ENCODE measurements at regions not wholly inside any gene's neighbourhood (a gene's known extent, or its start where the extent isn't known, plus 50 kb on each side); places are given as distances from the start of the nearest gene placed in this dataset. TPM values are rescaled to one million over a fixed set of nuclear protein-coding genes. Genes with fewer than 3 reads are reported as not detected.

- H3K27ac ChIP-seq (ENCODE audit: low read depth, low read length), result no peak overlapping the region
- no peak for DNase-seq (ENCODE audit: low read depth in 4 of 6, low spot score in 6 of 6)
- H3K4me3 ChIP-seq (ENCODE audit: low read depth, low read length), result no peak overlapping the region
- no peaks in the 10 kb centered on the region for H3K9me3 ChIP-seq (ENCODE audit: control insufficient read depth, insufficient read depth, low read length)
- H3K27me3 ChIP-seq (ENCODE audit: control insufficient read depth, insufficient read depth, low read length), result no peaks in the 10 kb centered on the region
- H3K36me3 ChIP-seq (ENCODE audit: control insufficient read depth, insufficient read depth, low read length), result no peaks in the 10 kb centered on the region
- 97% methylated on average over 3 of the region's 5 CpGs for WGBS (ENCODE audit: insufficient coverage)
- H3K4me1 ChIP-seq (ENCODE audit: control insufficient read depth, insufficient read depth, low read length), result no peaks in the 10 kb centered on the region
Measured at GRCh38 chr21:20946701-20947100, 51.5 kb upstream of the NCAM2 start.

Small RNA genes lying in the stretch of these regions (small RNA-seq; reads per million reads assigned to genes)
- not detected for gene AL157359.3 (ENCODE audit: low replicate concordance)
- gene AP001506.1 (ENCODE audit: low replicate concordance), result not detected
- not detected for gene MIR548X (ENCODE audit: low replicate concordance)
- not detected for gene RN7SKP147 (ENCODE audit: low replicate concordance)
- not detected for gene RNU1-139P (ENCODE audit: low replicate concordance)
- gene RNU6-772P (ENCODE audit: low replicate concordance), result not detected
- not detected for gene RPL37P4 (ENCODE audit: low replicate concordance)

All from spinal cord (tissue), 10 donors.